ENCODE measurements at regions not wholly inside any gene's neighbourhood (a gene's known extent, or its start where the extent isn't known, plus 50 kb on each side); places are given as distances from the start of the nearest gene placed in this dataset.

DNA sequence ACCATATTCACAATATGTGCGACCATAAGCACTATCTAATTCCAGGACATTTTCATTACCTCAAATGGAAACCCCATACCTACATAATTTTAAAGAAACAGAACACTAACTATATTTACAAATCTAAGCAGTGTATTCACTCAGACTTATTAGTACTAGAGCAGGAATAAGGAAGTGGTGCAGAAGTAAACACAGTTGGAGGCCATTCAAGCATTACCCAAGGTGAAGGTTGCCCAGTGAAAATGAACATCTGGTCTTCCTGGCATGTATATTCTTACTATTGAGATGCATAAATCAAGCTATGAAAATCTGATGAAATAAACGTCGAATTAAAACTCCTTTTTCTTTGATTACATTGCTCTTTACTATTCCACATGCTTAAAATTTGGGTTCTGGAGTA, 78.9 kb upstream of the TTC14 start:
- CTCF ChIA-PET, result no interaction called here
- TF ChIP-seq RNF2 (IDR thresholded peaks at IDR 0.05; ENCODE audit: borderline replicate concordance, low read depth), result no peak
- no peak for TF ChIP-seq JUNB (IDR thresholded peaks at IDR 0.05)
- no peak for TF ChIP-seq MYC (IDR thresholded peaks at IDR 0.05; ENCODE audit: borderline replicate concordance, low read length)
- no peak for TF ChIP-seq CTCF (IDR thresholded peaks at IDR 0.05)
- TF ChIP-seq EHF (CRISPR knock-in tag; IDR thresholded peaks at IDR 0.05), result no peak
- TF ChIP-seq SMC3 (IDR thresholded peaks at IDR 0.05), result no peak
- no peak for TF ChIP-seq HOXB13 (CRISPR knock-in tag; IDR thresholded peaks at IDR 0.05; ENCODE audit: low read depth)
- ATAC-seq, result no peak

GRCh38 chr3:180528843-180529242, 73.1 kb upstream of the TTC14 start:
- DNase-seq (ENCODE audit: low read depth in 1 of 2, low spot score in 1 of 2), result no peak
- 0% methylated on average over 1 of the region's 1 CpG for WGBS (ENCODE audit: missing lambda C conversion rate)
- H3K27ac ChIP-seq, result no peak overlapping the region
- no peaks in the 10 kb centered on the region for H3K9me3 ChIP-seq
- POLR2A ChIA-PET, result no interaction called here
- no peaks in the 10 kb centered on the region for H3K4me1 ChIP-seq
- H3K4me3 ChIP-seq, result no peak overlapping the region
- no peak overlapping the region for H3K4me2 ChIP-seq
- no peak for FAIRE-seq
- CTCF ChIA-PET, result no interaction called here
- no peak for ATAC-seq
- TF ChIP-seq HOXA7 (CRISPR knock-in tag; IDR thresholded peaks at IDR 0.05) (no peak), NR3C1 (IDR thresholded peaks at IDR 0.05) (no peak), CBX8 (IDR thresholded peaks at IDR 0.05) (no peak), ZFP36 (IDR thresholded peaks at IDR 0.05; ENCODE audit: borderline replicate concordance, partially characterized antibody) (no peak), HES2 (IDR thresholded peaks at IDR 0.05) (no peak), USF2 (IDR thresholded peaks at IDR 0.05) (no peak), CEBPB (IDR thresholded peaks at IDR 0.05) (no peak), CHD4 (IDR thresholded peaks at IDR 0.05; ENCODE audit: borderline replicate concordance) (no peak), EP300 (IDR thresholded peaks at IDR 0.05) (no peak), TP53 (CRISPR knock-in tag; IDR thresholded peaks at IDR 0.05) (no peak), POLR2AphosphoS2 (conservative IDR thresholded peaks at IDR 0.05; ENCODE audit: low read length) (no peak), RCOR1 (IDR thresholded peaks at IDR 0.05; ENCODE audit: low read depth, low read length) (no peak), KDM1A (IDR thresholded peaks at IDR 0.05; ENCODE audit: low read depth) (no peak)
- TF ChIP-seq, protein P1, sequence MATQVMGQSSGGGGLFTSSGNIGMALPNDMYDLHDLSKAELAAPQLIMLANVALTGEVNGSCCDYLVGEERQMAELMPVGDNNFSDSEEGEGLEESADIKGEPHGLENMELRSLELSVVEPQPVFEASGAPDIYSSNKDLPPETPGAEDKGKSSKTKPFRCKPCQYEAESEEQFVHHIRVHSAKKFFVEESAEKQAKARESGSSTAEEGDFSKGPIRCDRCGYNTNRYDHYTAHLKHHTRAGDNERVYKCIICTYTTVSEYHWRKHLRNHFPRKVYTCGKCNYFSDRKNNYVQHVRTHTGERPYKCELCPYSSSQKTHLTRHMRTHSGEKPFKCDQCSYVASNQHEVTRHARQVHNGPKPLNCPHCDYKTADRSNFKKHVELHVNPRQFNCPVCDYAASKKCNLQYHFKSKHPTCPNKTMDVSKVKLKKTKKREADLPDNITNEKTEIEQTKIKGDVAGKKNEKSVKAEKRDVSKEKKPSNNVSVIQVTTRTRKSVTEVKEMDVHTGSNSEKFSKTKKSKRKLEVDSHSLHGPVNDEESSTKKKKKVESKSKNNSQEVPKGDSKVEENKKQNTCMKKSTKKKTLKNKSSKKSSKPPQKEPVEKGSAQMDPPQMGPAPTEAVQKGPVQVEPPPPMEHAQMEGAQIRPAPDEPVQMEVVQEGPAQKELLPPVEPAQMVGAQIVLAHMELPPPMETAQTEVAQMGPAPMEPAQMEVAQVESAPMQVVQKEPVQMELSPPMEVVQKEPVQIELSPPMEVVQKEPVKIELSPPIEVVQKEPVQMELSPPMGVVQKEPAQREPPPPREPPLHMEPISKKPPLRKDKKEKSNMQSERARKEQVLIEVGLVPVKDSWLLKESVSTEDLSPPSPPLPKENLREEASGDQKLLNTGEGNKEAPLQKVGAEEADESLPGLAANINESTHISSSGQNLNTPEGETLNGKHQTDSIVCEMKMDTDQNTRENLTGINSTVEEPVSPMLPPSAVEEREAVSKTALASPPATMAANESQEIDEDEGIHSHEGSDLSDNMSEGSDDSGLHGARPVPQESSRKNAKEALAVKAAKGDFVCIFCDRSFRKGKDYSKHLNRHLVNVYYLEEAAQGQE (IDR thresholded peaks at IDR 0.05), result no peak

More for the DNA sequence above, 78.9 kb upstream of the TTC14 start:
- WGBS (ENCODE audit: missing lambda C conversion rate), result 7% methylated on average over 3 of the region's 3 CpGs
- FAIRE-seq (no peak), DNase-seq (ENCODE audit: low read depth in 1 of 2, low spot score in 1 of 2) (no peak)
- no peaks in the 10 kb centered on the region for H3K9me3 ChIP-seq
- no peak overlapping the region for H3K27ac ChIP-seq
- no peak overlapping the region for H3K4me3 ChIP-seq
- no peaks in the 10 kb centered on the region for H3K4me1 ChIP-seq
- H3K4me2 ChIP-seq, result no peak overlapping the region
- POLR2A ChIA-PET, result no interaction called here
